A549 (cell line): ENCODE measurements at regions not wholly inside any gene's neighbourhood (a gene's known extent, or its start where the extent isn't known, plus 50 kb on each side); places are given as distances from the start of the nearest gene placed in this dataset.

Experiments
- ATAC-seq, 2 experiments: fragments of 200-7000 bp in 1 of 2; fragments of >200 bp in 1 of 2; cut with Nextera tagmentation in 1 of 2; cut with Tn5 transposase in 1 of 2; 3 replicates each; pipeline versions ENCODE4 v1.8.0 to v1.9.1; 2018 to 2020; ENCODE audit warnings: mild to moderate bottlenecking in 1 of 2, moderate library complexity in 1 of 2
- CTCF ChIA-PET: fragments of 300-600 bp; sonication (Branson Sonifier 250); formaldehyde crosslinking; extraction: SDS; loops from one replicate; lab custom pipeline; 2021; ENCODE audit warnings: antibody characterized with exemption, inconsistent platforms; lab: Yijun Ruan, JAX
- POLR2A ChIA-PET: fragments of 350-600 bp; formaldehyde crosslinking; extraction: SDS; loops from one replicate; lab custom pipeline; 2021; ENCODE audit warnings: antibody characterized with exemption, inconsistent platforms; lab: Yijun Ruan, JAX
- DNase-seq, 2 experiments: peaks; one replicate each; pipeline versions ENCODE4 v3.0.0 to v3.0.0-alpha.2; 2011 to 2016; ENCODE audit warnings: low read depth in 1 of 2, low spot score in 1 of 2
- FAIRE-seq: peaks from 2 replicates; lab custom pipeline; 2011; peaks lifted over from hg19 to GRCh38; lab: Jason Lieb, UNC
- H3K27ac ChIP-seq, 2 experiments: fragments of >200 bp; sonication (Bioruptor Twin); formaldehyde crosslinking; 3 replicates each; pipeline ENCODE4 v1.5.1; 2016 to 2017
- H3K4me1 ChIP-seq: fragments of >200 bp; sonication (Bioruptor Twin); formaldehyde crosslinking; 3 replicates; pipeline ENCODE4 v1.6.1; 2016
- H3K4me2 ChIP-seq: fragments of >200 bp; sonication (Bioruptor Twin); formaldehyde crosslinking; 3 replicates; pipeline ENCODE4 v1.6.1; 2016
- H3K4me3 ChIP-seq: fragments of >200 bp; sonication (Bioruptor Twin); formaldehyde crosslinking; 3 replicates; pipeline ENCODE4 v1.5.1; 2016
- H3K9me3 ChIP-seq: fragments of >200 bp; sonication (Bioruptor Twin); formaldehyde crosslinking; 3 replicates; pipeline ENCODE4 v1.6.1; 2016
- CBX8 ChIP-seq: fragments of 200-600 bp; sonication (generic); IDR thresholded peaks from 2 replicates; pipeline ENCODE4 v1.6.1; 2016
- CHD2 ChIP-seq: fragments of 150-350 bp; IDR thresholded peaks from 2 replicates; pipeline ENCODE4 v1.6.1; 2014; ENCODE audit warnings: low read length; ENCODE audit not compliant: partially characterized antibody
- CHD4 ChIP-seq: fragments of 200-600 bp; sonication (generic); IDR thresholded peaks from 2 replicates; pipeline ENCODE4 v1.6.1; 2016; ENCODE audit warnings: antibody characterized with exemption, mild to moderate bottlenecking, borderline replicate concordance
- EP300 ChIP-seq, 2 experiments: fragments of >200 bp; sonication (Bioruptor Twin); formaldehyde crosslinking; IDR thresholded peaks; 2 replicates in 1 of 2; 3 replicates in 1 of 2; pipeline ENCODE4 v1.6.1; 2016 to 2017
- FOSL2 ChIP-seq, 2 experiments: fragments of 450-650 bp in 1 of 2; fragments of >200 bp in 1 of 2; sonication (Bioruptor Twin) in 1 of 2; formaldehyde crosslinking; IDR thresholded peaks; 2 replicates each; pipeline versions ENCODE4 v1.5.0 to v1.6.1; 2016 to 2020; ENCODE audit warnings: mild to moderate bottlenecking in 1 of 2, moderate library complexity in 1 of 2
- FOXS1 ChIP-seq: fragments of 250-450 bp; sonication (Bioruptor Pico); IDR thresholded peaks from 2 replicates; pipeline ENCODE4 v1.5.0; 2020; ENCODE audit warnings: mild to moderate bottlenecking, moderate library complexity
- HEYL ChIP-seq: fragments of 250-450 bp; sonication (Bioruptor Pico); IDR thresholded peaks from 2 replicates; pipeline ENCODE4 v1.8.0; 2021; ENCODE audit warnings: mild to moderate bottlenecking, moderate library complexity
- HOXA7 ChIP-seq: fragments of 250-450 bp; sonication (Bioruptor Pico); IDR thresholded peaks from 2 replicates; pipeline ENCODE4 v1.5.0; 2020; ENCODE audit warnings: mild to moderate bottlenecking, moderate library complexity
- HOXB13 ChIP-seq: fragments of 250-450 bp; sonication (Bioruptor Pico); IDR thresholded peaks from 2 replicates; pipeline ENCODE4 v1.5.0; 2020; ENCODE audit warnings: low read depth, mild to moderate bottlenecking, moderate library complexity
- HOXB5 ChIP-seq: fragments of 250-450 bp; sonication (Bioruptor Pico); IDR thresholded peaks from 2 replicates; pipeline ENCODE4 v1.5.0; 2020; ENCODE audit warnings: mild to moderate bottlenecking, moderate library complexity
- KDM5A ChIP-seq: fragments of 200-600 bp; sonication (generic); IDR thresholded peaks from 2 replicates; pipeline ENCODE4 v1.6.1; 2016; ENCODE audit warnings: antibody characterized with exemption, mild to moderate bottlenecking
- MAFK ChIP-seq: fragments of 450-650 bp; IDR thresholded peaks from 2 replicates; pipeline ENCODE4 v1.6.1; 2014; ENCODE audit not compliant: partially characterized antibody
- MAZ ChIP-seq: fragments of 150-350 bp; IDR thresholded peaks from 2 replicates; pipeline ENCODE4 v1.6.1; 2014; ENCODE audit warnings: antibody characterized with exemption, low read depth, low read length, borderline replicate concordance
- PHF8 ChIP-seq: fragments of 200-600 bp; sonication (generic); IDR thresholded peaks from 2 replicates; pipeline ENCODE4 v1.6.1; 2016; ENCODE audit warnings: low read depth, mild to moderate bottlenecking, antibody characterized with exemption, moderate library complexity, borderline replicate concordance
- POLR2AphosphoS2 ChIP-seq: conservative IDR thresholded peaks from 2 replicates; pipeline ENCODE4 v1.6.1; 2012; ENCODE audit warnings: low read length, improper control_type of control experiment, inconsistent platforms
- RAD21 ChIP-seq, 2 experiments: fragments of >200 bp in 1 of 2; sonication (Bioruptor Twin) in 1 of 2; formaldehyde crosslinking in 1 of 2; IDR thresholded peaks in 1 of 2; conservative IDR thresholded peaks in 1 of 2; 2 replicates in 1 of 2; 3 replicates in 1 of 2; pipeline ENCODE4 v1.6.1; 2012 to 2018; ENCODE audit warnings: inconsistent platforms in 1 of 2
- RARB ChIP-seq: fragments of 250-450 bp; sonication (Bioruptor Pico); IDR thresholded peaks from 2 replicates; pipeline ENCODE4 v1.8.0; 2021; ENCODE audit warnings: mild to moderate bottlenecking, moderate library complexity
- SMC3 ChIP-seq: fragments of >200 bp; sonication (Bioruptor Twin); formaldehyde crosslinking; IDR thresholded peaks from 3 replicates; pipeline ENCODE4 v1.6.1; 2018; ENCODE audit warnings: inconsistent platforms
- TP53 ChIP-seq: fragments of 250-450 bp; sonication (Bioruptor Pico); IDR thresholded peaks from 2 replicates; pipeline ENCODE4 v1.5.0; 2021; ENCODE audit warnings: mild to moderate bottlenecking, moderate library complexity
- ZC3H11A ChIP-seq: fragments of 450-650 bp; IDR thresholded peaks from 2 replicates; pipeline ENCODE4 v1.6.1; 2014; ENCODE audit warnings: antibody characterized with exemption, mild to moderate bottlenecking
- WGBS: methylation state at CpG from one replicate; pipeline ENCODE4 v1.1.6; 2017; ENCODE audit errors: missing lambda C conversion rate; 5-methylcytosine and 5-hydroxymethylcytosine counted together
- TF ChIP-seq, protein P1 (sequence below): fragments of 250-450 bp; sonication (Bioruptor Pico); IDR thresholded peaks from 2 replicates; pipeline ENCODE4 v1.5.0; 2021; ENCODE audit warnings: mild to moderate bottlenecking, moderate library complexity, borderline replicate concordance
- TF ChIP-seq, protein P2 (sequence below): fragments of >200 bp; sonication (Bioruptor Twin); formaldehyde crosslinking; IDR thresholded peaks from 3 replicates; pipeline ENCODE4 v1.6.1; 2016
- TF ChIP-seq, protein P3 (sequence below): fragments of 250-450 bp; sonication (Bioruptor Pico); IDR thresholded peaks from 2 replicates; pipeline ENCODE4 v1.5.0; 2020; ENCODE audit warnings: low read depth, mild to moderate bottlenecking, moderate library complexity
- TF ChIP-seq, protein P4 (sequence below): IDR thresholded peaks from 2 replicates; pipeline ENCODE4 v1.6.1; 2012

DNA sequence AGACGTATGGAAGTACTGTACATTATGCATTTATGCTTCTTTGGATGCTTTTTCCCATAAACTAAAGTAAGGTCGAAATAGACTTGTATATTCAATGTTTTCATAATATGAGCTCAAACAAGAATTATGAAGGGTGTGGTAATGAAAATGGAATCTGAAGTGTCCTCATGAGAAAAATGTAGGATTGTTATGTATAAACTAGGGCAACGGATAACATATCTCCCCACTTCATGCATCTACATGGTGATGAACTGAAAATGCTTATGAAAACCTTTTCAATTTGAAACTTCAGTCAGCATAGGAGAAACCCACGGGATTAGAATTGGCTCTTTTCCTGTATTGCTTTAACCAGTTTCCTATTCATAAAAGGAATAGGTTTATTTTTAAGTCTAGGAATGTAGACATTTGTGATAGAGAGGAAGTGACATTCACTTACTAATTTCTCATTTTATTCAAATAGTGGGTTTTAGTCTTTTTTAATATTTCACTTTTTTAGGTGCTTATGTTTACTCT lies 608.2 kb upstream of the GCFC2 start:
- ChIA-PET POLR2A (no interaction called here), CTCF (interaction anchor here (0.5 kb wide), 1 partner anchor 551 kb away, joined by 3 read pairs; no protein-coding TSS in a partner anchor)
- H3K9me3 ChIP-seq = no peaks in the 10 kb centered on the region
- WGBS = 12% methylated on average over 4 of the region's 4 CpGs
- ATAC-seq = no peak
- no peak for FAIRE-seq
- no peak overlapping the region for H3K27ac ChIP-seq
- TF ChIP-seq EP300 (IDR thresholded peaks at IDR 0.05) (no peak), TP53 (CRISPR knock-in tag) (no peak), KDM5A (no peak), PHF8 (no peak), RAD21 (conservative IDR thresholded peaks at IDR 0.05 in 1 of 2, IDR thresholded peaks at IDR 0.05 in 1 of 2) (no peak), HOXB13 (no peak), ZC3H11A (no peak), CHD4 (no peak), FOXS1 (CRISPR knock-in tag) (no peak), SMC3 (no peak), POLR2AphosphoS2 (no peak), MAFK (no peak), HOXA7 (CRISPR knock-in tag) (no peak), CBX8 (no peak), RARB (CRISPR knock-in tag) (no peak)
- TF ChIP-seq, protein P1, sequence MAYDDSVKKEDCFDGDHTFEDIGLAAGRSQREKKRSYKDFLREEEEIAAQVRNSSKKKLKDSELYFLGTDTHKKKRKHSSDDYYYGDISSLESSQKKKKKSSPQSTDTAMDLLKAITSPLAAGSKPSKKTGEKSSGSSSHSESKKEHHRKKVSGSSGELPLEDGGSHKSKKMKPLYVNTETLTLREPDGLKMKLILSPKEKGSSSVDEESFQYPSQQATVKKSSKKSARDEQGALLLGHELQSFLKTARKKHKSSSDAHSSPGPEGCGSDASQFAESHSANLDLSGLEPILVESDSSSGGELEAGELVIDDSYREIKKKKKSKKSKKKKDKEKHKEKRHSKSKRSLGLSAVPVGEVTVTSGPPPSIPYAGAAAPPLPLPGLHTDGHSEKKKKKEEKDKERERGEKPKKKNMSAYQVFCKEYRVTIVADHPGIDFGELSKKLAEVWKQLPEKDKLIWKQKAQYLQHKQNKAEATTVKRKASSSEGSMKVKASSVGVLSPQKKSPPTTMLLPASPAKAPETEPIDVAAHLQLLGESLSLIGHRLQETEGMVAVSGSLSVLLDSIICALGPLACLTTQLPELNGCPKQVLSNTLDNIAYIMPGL (CRISPR knock-in tag) = no peak
- TF ChIP-seq, protein P2, sequence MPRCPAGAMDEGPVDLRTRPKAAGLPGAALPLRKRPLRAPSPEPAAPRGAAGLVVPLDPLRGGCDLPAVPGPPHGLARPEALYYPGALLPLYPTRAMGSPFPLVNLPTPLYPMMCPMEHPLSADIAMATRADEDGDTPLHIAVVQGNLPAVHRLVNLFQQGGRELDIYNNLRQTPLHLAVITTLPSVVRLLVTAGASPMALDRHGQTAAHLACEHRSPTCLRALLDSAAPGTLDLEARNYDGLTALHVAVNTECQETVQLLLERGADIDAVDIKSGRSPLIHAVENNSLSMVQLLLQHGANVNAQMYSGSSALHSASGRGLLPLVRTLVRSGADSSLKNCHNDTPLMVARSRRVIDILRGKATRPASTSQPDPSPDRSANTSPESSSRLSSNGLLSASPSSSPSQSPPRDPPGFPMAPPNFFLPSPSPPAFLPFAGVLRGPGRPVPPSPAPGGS = no peak
- TF ChIP-seq, protein P3, sequence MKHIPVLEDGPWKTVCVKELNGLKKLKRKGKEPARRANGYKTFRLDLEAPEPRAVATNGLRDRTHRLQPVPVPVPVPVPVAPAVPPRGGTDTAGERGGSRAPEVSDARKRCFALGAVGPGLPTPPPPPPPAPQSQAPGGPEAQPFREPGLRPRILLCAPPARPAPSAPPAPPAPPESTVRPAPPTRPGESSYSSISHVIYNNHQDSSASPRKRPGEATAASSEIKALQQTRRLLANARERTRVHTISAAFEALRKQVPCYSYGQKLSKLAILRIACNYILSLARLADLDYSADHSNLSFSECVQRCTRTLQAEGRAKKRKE (CRISPR knock-in tag) = no peak
- no peaks in the 10 kb centered on the region for H3K4me1 ChIP-seq
- H3K4me2 ChIP-seq = no peak overlapping the region
- H3K4me3 ChIP-seq = no peak overlapping the region
- no peak for DNase-seq

DNA sequence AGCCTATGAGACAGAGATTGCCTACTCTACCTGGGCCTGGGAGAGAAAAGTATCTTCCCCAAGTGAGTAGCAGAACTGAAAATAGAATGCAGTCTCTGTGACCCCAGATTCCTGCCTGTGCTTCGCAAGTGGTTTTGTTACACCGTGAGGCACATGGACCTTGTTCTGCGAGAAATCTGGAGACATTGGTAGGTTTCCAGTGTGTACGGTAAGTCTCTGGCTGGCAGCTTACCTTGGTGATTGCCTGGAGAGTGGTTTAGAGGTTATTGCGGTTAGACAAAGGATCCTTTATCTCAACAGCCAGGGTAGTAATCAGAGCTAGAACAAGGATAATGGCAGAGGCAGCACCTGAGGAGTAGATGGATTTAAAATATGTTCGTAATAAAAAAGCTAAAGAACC lies 606.0 kb upstream of the GCFC2 start:
- Histone ChIP-seq H3K4me3 (no peak overlapping the region), H3K4me1 (no peaks in the 10 kb centered on the region), H3K4me2 (no peak overlapping the region), H3K9me3 (0 out of 3 replicates have a peak, but pooled peaks cover 3% of the 10 kb centered on the region), H3K27ac (no peak overlapping the region)
- CTCF ChIA-PET = interaction anchor here (0.6 kb wide), 1 partner anchor 1889 kb away, joined by 3 read pairs; no protein-coding TSS in a partner anchor
- TF ChIP-seq, protein P4, sequence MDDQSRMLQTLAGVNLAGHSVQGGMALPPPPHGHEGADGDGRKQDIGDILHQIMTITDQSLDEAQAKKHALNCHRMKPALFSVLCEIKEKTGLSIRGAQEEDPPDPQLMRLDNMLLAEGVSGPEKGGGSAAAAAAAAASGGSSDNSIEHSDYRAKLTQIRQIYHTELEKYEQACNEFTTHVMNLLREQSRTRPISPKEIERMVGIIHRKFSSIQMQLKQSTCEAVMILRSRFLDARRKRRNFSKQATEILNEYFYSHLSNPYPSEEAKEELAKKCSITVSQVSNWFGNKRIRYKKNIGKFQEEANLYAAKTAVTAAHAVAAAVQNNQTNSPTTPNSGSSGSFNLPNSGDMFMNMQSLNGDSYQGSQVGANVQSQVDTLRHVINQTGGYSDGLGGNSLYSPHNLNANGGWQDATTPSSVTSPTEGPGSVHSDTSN = no peak
- TF ChIP-seq FOSL2 (IDR thresholded peaks at IDR 0.05) (no peak), FOSL2 (CRISPR knock-in tag; IDR thresholded peaks at IDR 0.05) (no peak), HOXB5 (CRISPR knock-in tag) (no peak), CHD2 (no peak), HOXB13 (no peak), MAZ (no peak), HEYL (no peak), CHD4 (no peak)
- no peak for ATAC-seq
- WGBS = 53% methylated on average over 6 of the region's 6 CpGs
- POLR2A ChIA-PET = no interaction called here
- no peak for FAIRE-seq
- no peak for DNase-seq
